Endothelial cell of umbilical vein (primary cell): ENCODE measurements at regions not wholly inside any gene's neighbourhood (a gene's known extent, or its start where the extent isn't known, plus 50 kb on each side); places are given as distances from the start of the nearest gene placed in this dataset.

Source experiments
- BruUV-seq: library from RNA; stranded (reverse); fragments of 400-500 nt; replicated peaks from 2 replicates; lab custom pipeline; 2021; lab: Mats Ljungman, UMichigan
- CTCF ChIA-PET: fragments of 300-600, 350-600 bp; sonication (Branson Sonifier 250); formaldehyde crosslinking; loops from one replicate; lab custom pipeline; 2021; ENCODE audit warnings: antibody characterized with exemption, inconsistent platforms; lab: Charles Lee
- POLR2A ChIA-PET: fragments of 300-600, 350-600 bp; sonication (Branson Sonifier 250); formaldehyde crosslinking; loops from one replicate; lab custom pipeline; 2021; ENCODE audit warnings: antibody characterized with exemption, inconsistent platforms; lab: Charles Lee
- DNase-seq: peaks from one replicate; pipeline ENCODE4 v3.0.0-alpha.2; 2011; ENCODE audit warnings: low read depth, low spot score
- FAIRE-seq: peaks from 2 replicates; lab custom pipeline; 2011; peaks lifted over from hg19 to GRCh38; lab: Jason Lieb, UNC
- H2AFZ ChIP-seq: 2 replicates; pipeline ENCODE4 v1.6.0; 2012; ENCODE audit warnings: low read depth, low read length, control low read depth, inconsistent platforms
- H3K27ac ChIP-seq: 2 replicates; pipeline ENCODE4 v1.5.1; 2011; ENCODE audit warnings: low read depth, mild to moderate bottlenecking, control low read depth, low read length, moderate library complexity; ENCODE audit not compliant: insufficient read depth
- H3K27me3 ChIP-seq, 2 experiments: 2 replicates each; pipeline versions ENCODE4 v1.6.0 to v1.6.1; 2011; ENCODE audit warnings: low read length in 2 of 2, mixed read lengths in 1 of 2; ENCODE audit not compliant: control insufficient read depth in 2 of 2, insufficient read depth in 2 of 2
- H3K36me3 ChIP-seq, 2 experiments: 2 replicates in 1 of 2; 3 replicates in 1 of 2; pipeline ENCODE4 v1.5.1; 2011; ENCODE audit warnings: low read length in 2 of 2, mild to moderate bottlenecking in 1 of 2, moderate library complexity in 1 of 2; ENCODE audit not compliant: control insufficient read depth in 2 of 2, insufficient read depth in 2 of 2; ENCODE audit errors: extremely low read depth in 1 of 2
- H3K4me1 ChIP-seq: 3 replicates; pipeline ENCODE4 v1.5.1; 2011; ENCODE audit warnings: mild to moderate bottlenecking, low read length; ENCODE audit not compliant: control insufficient read depth, insufficient read depth; ENCODE audit errors: extremely low read depth
- H3K4me2 ChIP-seq: 2 replicates; pipeline ENCODE4 v1.6.1; 2011; ENCODE audit warnings: low read length, control low read depth, mixed read lengths; ENCODE audit not compliant: insufficient read depth
- H3K4me3 ChIP-seq, 3 experiments: fragments of 200-600 bp in 1 of 3; sonication (generic), shearing (Covaris generic) in 1 of 3; replicated peaks in 1 of 3; 2 replicates each; pipeline ENCODE4 v1.5.1; 2011 to 2016; ENCODE audit warnings: control low read depth in 3 of 3, low read length in 3 of 3, mild to moderate bottlenecking in 2 of 3, inconsistent platforms in 1 of 3, low read depth in 1 of 3, moderate library complexity in 1 of 3; ENCODE audit not compliant: insufficient read depth in 1 of 3
- H3K79me2 ChIP-seq: 2 replicates; pipeline ENCODE4 v1.6.0; 2012; ENCODE audit warnings: low read length, inconsistent platforms; ENCODE audit not compliant: control insufficient read depth, insufficient read depth
- H3K9ac ChIP-seq: replicated peaks from 2 replicates; pipeline ENCODE3; 2011; ENCODE audit warnings: low read length, control low read depth; ENCODE audit not compliant: insufficient read depth; ENCODE audit errors: extremely low read depth
- H3K9me1 ChIP-seq: replicated peaks from 3 replicates; pipeline ENCODE4 v1.6.0; 2011; ENCODE audit warnings: mild to moderate bottlenecking, low read length; ENCODE audit not compliant: control insufficient read depth, insufficient read depth; ENCODE audit errors: extremely low read depth
- H3K9me3 ChIP-seq: replicated peaks from 2 replicates; pipeline ENCODE4 v1.5.1; 2012; ENCODE audit warnings: low read length, inconsistent platforms; ENCODE audit not compliant: control insufficient read depth, insufficient read depth
- H4K20me1 ChIP-seq: replicated peaks from 2 replicates; pipeline ENCODE3; 2011; ENCODE audit warnings: mild to moderate bottlenecking, low read length; ENCODE audit not compliant: control insufficient read depth, insufficient read depth; ENCODE audit errors: extremely low read depth
- EZH2 ChIP-seq: IDR thresholded peaks from 2 replicates; pipeline ENCODE4 v1.6.1; 2012; ENCODE audit warnings: borderline replicate concordance, low read depth, mild to moderate bottlenecking, moderate library complexity, low read length, inconsistent platforms; ENCODE audit not compliant: severe bottlenecking
- FOS ChIP-seq: IDR thresholded peaks from 2 replicates; pipeline ENCODE4 v1.6.1; 2011; ENCODE audit warnings: mild to moderate bottlenecking, low read length, moderate library complexity, borderline replicate concordance; ENCODE audit not compliant: insufficient read depth
- GATA2 ChIP-seq: IDR thresholded peaks from 2 replicates; pipeline ENCODE4 v1.7.0; 2011; ENCODE audit warnings: low read depth, mild to moderate bottlenecking, moderate library complexity, mixed read lengths, low read length; ENCODE audit not compliant: insufficient read length, insufficient read depth
- JUN ChIP-seq: IDR thresholded peaks from 2 replicates; pipeline ENCODE4 v1.6.1; 2011; ENCODE audit warnings: borderline replicate concordance, low read depth; ENCODE audit not compliant: insufficient read length, insufficient read depth
- MAX ChIP-seq: IDR thresholded peaks from 2 replicates; pipeline ENCODE4 v1.6.1; 2011; ENCODE audit not compliant: insufficient read depth, insufficient read length
- MYC ChIP-seq: IDR thresholded peaks from one replicate; pipeline ENCODE4 v1.6.1; 2011; ENCODE audit warnings: mild to moderate bottlenecking, low read depth, low read length
- POLR2A ChIP-seq: IDR thresholded peaks from 2 replicates; pipeline ENCODE4 v1.6.1; 2012; ENCODE audit warnings: low read depth, mild to moderate bottlenecking, control low read depth, low read length
- POLR2AphosphoS5 ChIP-seq: IDR thresholded peaks from 2 replicates; pipeline ENCODE4 v1.6.1; 2012; ENCODE audit warnings: low read depth, mild to moderate bottlenecking, control low read depth, low read length, moderate library complexity; ENCODE audit not compliant: insufficient read depth
- dilution Hi-C: fragments of 300-500 bp; cut with MboI; formaldehyde crosslinking; loops from one replicate; pipeline ENCODE4 v1.15.0; 2019; ENCODE audit warnings: low sequenced_read_pairs; ENCODE audit not compliant: extremely low pct_ligation_motif_present
- intact Hi-C: fragments of 100-400 bp; cut with micrococcal nuclease; formaldehyde crosslinking; loops from one replicate; pipeline ENCODE4 v1.10.0; 2022
- TF ChIP-seq, protein P1 (sequence below), 2 donors: IDR thresholded peaks; 1 replicate in 1 of 2; 2 replicates in 1 of 2; pipeline ENCODE4 v1.5.1; 2011; ENCODE audit warnings: low read length in 2 of 2, mild to moderate bottlenecking in 2 of 2, moderate library complexity in 2 of 2, control low read depth in 1 of 2, inconsistent platforms in 1 of 2, low read depth in 1 of 2; ENCODE audit not compliant: insufficient read depth in 1 of 2; ENCODE audit errors: extremely low read depth in 1 of 2

DNA sequence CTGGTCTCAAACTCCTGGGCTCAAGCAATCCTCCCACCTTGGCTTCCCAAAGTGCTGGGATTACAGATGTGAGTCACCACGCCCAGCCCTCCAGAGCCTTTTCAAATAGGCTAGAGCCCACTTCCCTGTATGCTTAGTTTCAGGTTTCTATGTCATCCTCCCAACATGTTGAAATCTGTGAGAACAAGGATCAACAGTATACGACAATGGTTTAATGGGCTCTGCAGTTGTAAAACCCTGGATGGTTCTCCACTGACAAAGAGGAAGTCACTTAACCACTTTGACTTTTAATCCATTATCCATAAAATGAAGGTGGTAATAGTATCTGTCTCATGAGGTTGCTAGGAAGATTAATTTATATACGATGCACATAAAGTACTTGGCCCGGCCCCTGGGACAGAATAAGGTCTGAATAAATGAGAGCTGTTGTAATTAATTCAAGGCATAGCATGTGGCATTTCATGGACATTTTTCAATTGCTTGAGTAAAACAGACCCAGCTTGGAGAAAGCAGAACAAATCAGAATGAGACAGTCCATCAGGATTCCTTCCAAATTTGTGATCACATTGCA lies 113.9 kb upstream of the ZNF648 start:
- no peak overlapping the region for H3K27ac ChIP-seq
- H3K79me2 ChIP-seq = no peaks in the 10 kb centered on the region
- H3K4me3 ChIP-seq = no peak overlapping the region
- intact Hi-C loops (no loop called here), dilution Hi-C loops (no loop called here)
- H3K9me1 ChIP-seq = no peaks in the 10 kb centered on the region
- no peaks in the 10 kb centered on the region for H3K4me1 ChIP-seq
- no peaks in the 10 kb centered on the region for H3K9me3 ChIP-seq
- DNase-seq (no peak), FAIRE-seq (no peak)
- H3K9ac ChIP-seq = no peak overlapping the region
- ChIA-PET POLR2A (no interaction called here), CTCF (no interaction called here)
- BruUV-seq = no TSS peak
- H3K27me3 ChIP-seq = no peaks in the 10 kb centered on the region
- no peak overlapping the region for H3K4me2 ChIP-seq
- no peak for TF ChIP-seq JUN
- no peak for TF ChIP-seq MAX
- TF ChIP-seq MYC = no peak
- TF ChIP-seq GATA2 = no peak
- no peak for TF ChIP-seq POLR2A
- no peak for TF ChIP-seq EZH2
- no peak for TF ChIP-seq POLR2AphosphoS5
- TF ChIP-seq FOS = no peak
- TF ChIP-seq, protein P1, sequence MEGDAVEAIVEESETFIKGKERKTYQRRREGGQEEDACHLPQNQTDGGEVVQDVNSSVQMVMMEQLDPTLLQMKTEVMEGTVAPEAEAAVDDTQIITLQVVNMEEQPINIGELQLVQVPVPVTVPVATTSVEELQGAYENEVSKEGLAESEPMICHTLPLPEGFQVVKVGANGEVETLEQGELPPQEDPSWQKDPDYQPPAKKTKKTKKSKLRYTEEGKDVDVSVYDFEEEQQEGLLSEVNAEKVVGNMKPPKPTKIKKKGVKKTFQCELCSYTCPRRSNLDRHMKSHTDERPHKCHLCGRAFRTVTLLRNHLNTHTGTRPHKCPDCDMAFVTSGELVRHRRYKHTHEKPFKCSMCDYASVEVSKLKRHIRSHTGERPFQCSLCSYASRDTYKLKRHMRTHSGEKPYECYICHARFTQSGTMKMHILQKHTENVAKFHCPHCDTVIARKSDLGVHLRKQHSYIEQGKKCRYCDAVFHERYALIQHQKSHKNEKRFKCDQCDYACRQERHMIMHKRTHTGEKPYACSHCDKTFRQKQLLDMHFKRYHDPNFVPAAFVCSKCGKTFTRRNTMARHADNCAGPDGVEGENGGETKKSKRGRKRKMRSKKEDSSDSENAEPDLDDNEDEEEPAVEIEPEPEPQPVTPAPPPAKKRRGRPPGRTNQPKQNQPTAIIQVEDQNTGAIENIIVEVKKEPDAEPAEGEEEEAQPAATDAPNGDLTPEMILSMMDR (IDR thresholded peaks at IDR 0.05; ENCODE audit: extremely low read depth in 1 of 2, insufficient read depth in 1 of 2, low read depth in 1 of 2, low read length in 2 of 2) = no peak
- H3K36me3 ChIP-seq = no peaks in the 10 kb centered on the region
- H4K20me1 ChIP-seq = no peaks in the 10 kb centered on the region
- H2AFZ ChIP-seq = no peak overlapping the region
